Adrenal gland (tissue), 5 donors: ENCODE measurements at regions not wholly inside any gene's neighbourhood (a gene's known extent, or its start where the extent isn't known, plus 50 kb on each side); places are given as distances from the start of the nearest gene placed in this dataset.

ENCODE experiments used
- POLR2A ChIP-seq, 2 donors: fragments of 450-650 bp; IDR thresholded peaks; one replicate each; pipeline ENCODE4 v1.6.1; 2017; ENCODE audit warnings: antibody characterized with exemption in 2 of 2, mild to moderate bottlenecking in 2 of 2, moderate library complexity in 1 of 2
- TF ChIP-seq, protein P1 (sequence below), 6 experiments: fragments of 450-650 bp in 4 of 6; fragments of 200-600 bp in 2 of 6; sonication (generic) in 1 of 6; IDR thresholded peaks; 1 replicate in 5 of 6; 2 replicates in 1 of 6; pipeline versions ENCODE4 v1.5.1 to v1.8.0; 2016 to 2021; ENCODE audit warnings: antibody characterized with exemption in 6 of 6, mild to moderate bottlenecking in 2 of 6, moderate library complexity in 1 of 6
- donor health status: DM: no; HTN: no; CAD: no.

GRCh38 chr5:44875661-44876605 lies 67.2 kb downstream of the MRPS30 start:
- TF ChIP-seq POLR2A (IDR thresholded peaks at IDR 0.05), result no peak
- TF ChIP-seq, protein P1, sequence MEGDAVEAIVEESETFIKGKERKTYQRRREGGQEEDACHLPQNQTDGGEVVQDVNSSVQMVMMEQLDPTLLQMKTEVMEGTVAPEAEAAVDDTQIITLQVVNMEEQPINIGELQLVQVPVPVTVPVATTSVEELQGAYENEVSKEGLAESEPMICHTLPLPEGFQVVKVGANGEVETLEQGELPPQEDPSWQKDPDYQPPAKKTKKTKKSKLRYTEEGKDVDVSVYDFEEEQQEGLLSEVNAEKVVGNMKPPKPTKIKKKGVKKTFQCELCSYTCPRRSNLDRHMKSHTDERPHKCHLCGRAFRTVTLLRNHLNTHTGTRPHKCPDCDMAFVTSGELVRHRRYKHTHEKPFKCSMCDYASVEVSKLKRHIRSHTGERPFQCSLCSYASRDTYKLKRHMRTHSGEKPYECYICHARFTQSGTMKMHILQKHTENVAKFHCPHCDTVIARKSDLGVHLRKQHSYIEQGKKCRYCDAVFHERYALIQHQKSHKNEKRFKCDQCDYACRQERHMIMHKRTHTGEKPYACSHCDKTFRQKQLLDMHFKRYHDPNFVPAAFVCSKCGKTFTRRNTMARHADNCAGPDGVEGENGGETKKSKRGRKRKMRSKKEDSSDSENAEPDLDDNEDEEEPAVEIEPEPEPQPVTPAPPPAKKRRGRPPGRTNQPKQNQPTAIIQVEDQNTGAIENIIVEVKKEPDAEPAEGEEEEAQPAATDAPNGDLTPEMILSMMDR (IDR thresholded peaks at IDR 0.05), result no peak
